Dendritic cell treated with granulocyte-macrophage colony-stimulating factor and Interleukin-4, amounts not matched to agents 40 ng/mL and 50 ng/mL, for 4 days (primary cell): ENCODE measurements at regions not wholly inside any gene's neighbourhood (a gene's known extent, or its start where the extent isn't known, plus 50 kb on each side); places are given as distances from the start of the nearest gene placed in this dataset.

Source experiments
- H3K27ac Mint-ChIP-seq: one replicate; pipeline ENCODE4 v1.8.0; 2022; ENCODE audit warnings: mild to moderate bottlenecking, mixed read lengths
- H3K27me3 Mint-ChIP-seq: one replicate; pipeline ENCODE4 v1.8.0; 2022; ENCODE audit warnings: mild to moderate bottlenecking, mixed read lengths
- H3K36me3 Mint-ChIP-seq: one replicate; pipeline ENCODE4 v1.8.0; 2022; ENCODE audit warnings: low read depth, mixed read lengths
- H3K4me1 Mint-ChIP-seq: one replicate; pipeline ENCODE4 v1.8.0; 2022; ENCODE audit warnings: low read depth, mixed read lengths
- H3K4me3 Mint-ChIP-seq: one replicate; pipeline ENCODE4 v1.8.0; 2022; ENCODE audit warnings: mild to moderate bottlenecking, moderate library complexity, mixed read lengths
- H3K9me3 Mint-ChIP-seq: one replicate; pipeline ENCODE4 v1.8.0; 2022; ENCODE audit warnings: mixed read lengths
- intact Hi-C: fragments of 100-400 bp; cut with micrococcal nuclease; formaldehyde crosslinking; loops from one replicate; pipeline ENCODE4 v1.15.0; 2022

DNA sequence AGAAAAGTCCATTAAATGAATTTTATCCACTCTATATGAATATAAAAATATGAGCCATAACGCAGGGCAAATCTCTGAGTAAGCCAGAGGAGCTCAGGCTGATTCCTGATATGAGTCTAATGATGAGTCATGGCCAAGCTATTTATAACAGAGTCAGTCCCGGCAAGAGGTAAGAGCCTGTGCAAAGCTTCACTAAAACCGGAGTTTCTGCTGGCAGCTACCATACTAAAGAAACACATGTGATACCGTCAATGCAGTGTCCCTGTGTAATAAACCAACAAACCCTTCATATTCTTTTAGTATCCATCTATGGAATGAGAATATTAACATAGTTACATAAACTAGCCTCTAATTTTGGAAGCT is 319.4 kb downstream of the KCNC2 start:
- H3K27me3 Mint-ChIP-seq, result no peaks in the 10 kb centered on the region
- no peak overlapping the region for H3K4me3 Mint-ChIP-seq
- H3K27ac Mint-ChIP-seq, result no peak overlapping the region
- H3K9me3 Mint-ChIP-seq, result no peaks in the 10 kb centered on the region
- intact Hi-C loops, result no loop called here
- H3K36me3 Mint-ChIP-seq, result no peaks in the 10 kb centered on the region
- H3K4me1 Mint-ChIP-seq, result no peaks in the 10 kb centered on the region

DNA sequence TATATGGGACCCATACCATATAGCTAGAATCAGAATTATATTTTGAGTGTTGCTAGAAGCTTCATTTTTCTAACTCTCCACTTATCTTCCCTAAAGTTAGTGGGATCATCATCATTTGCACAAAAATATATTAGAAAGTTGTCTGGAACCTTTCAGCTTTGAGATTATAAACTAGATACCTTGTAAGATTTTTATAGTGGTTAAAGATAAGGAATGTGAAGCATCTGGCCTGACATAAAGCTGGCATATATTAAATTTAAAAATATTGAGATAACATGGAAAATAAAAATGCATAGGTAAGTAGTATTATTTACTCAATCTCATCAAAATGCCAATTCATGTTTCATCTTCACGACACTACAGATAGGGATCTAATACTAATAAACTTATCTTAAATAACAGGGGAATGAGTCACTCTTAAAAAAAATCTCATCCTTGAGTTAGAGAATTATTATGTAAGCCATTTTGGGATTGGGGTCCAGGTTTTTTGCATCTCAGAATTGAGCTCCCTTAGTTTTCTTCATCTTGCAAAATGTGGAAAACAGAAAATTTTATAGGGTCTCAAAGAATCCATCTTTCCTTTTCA is 318.5 kb downstream of the KCNC2 start:
- H3K4me1 Mint-ChIP-seq, result no peaks in the 10 kb centered on the region
- intact Hi-C loops, result no loop called here
- H3K27ac Mint-ChIP-seq, result no peak overlapping the region
- H3K27me3 Mint-ChIP-seq, result no peaks in the 10 kb centered on the region
- H3K4me3 Mint-ChIP-seq, result no peak overlapping the region
- H3K9me3 Mint-ChIP-seq, result no peaks in the 10 kb centered on the region
- no peaks in the 10 kb centered on the region for H3K36me3 Mint-ChIP-seq

DNA sequence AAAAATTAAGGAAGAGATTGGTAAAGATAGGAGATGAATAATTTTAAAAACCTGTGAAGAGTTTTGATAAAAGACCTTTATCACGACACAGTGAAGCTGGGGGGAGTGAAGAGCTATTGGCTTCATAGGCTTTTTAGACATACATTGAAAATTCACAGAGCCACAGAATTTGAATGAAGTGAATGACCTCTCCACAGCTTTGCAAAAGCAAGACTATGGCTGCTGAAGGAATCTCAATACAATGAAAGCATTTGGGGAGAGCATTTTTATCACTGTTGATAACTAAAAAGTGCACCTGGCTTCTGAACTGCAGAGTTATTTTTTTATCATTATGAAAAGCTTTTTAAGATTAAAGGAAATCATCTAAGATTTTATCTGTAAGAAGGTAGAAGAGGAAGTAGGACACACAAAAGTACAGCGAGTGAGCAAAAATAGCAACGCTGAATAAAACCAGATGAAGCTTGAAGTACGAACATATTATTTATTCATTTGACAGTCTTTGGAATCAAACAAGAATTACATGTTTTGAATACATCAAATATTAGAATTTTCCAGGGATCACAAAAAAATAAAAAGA is 317.5 kb downstream of the KCNC2 start:
- intact Hi-C loops, result no loop called here
- H3K27me3 Mint-ChIP-seq, result no peaks in the 10 kb centered on the region
- no peaks in the 10 kb centered on the region for H3K36me3 Mint-ChIP-seq
- no peak overlapping the region for H3K4me3 Mint-ChIP-seq
- no peaks in the 10 kb centered on the region for H3K4me1 Mint-ChIP-seq
- no peak overlapping the region for H3K27ac Mint-ChIP-seq
- no peaks in the 10 kb centered on the region for H3K9me3 Mint-ChIP-seq

DNA sequence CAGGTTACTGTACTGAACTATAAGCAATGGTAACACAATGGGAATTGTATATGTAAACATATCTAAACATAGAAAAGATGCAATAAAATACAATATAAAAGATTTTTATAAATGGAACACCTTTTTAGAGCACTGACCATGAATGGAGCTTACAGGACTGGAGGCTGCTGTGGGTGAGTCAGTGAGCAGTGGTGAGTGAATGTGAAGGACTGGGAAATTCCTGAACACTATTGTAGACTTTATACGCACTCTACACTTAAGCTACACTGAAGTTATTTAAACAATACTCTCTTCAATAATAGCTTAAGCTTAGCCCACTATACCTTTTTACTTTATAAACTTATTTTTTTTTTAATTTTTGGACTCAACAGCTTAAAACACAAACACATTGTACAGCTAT is 313.5 kb downstream of the KCNC2 start:
- no peaks in the 10 kb centered on the region for H3K27me3 Mint-ChIP-seq
- no peaks in the 10 kb centered on the region for H3K9me3 Mint-ChIP-seq
- no peaks in the 10 kb centered on the region for H3K4me1 Mint-ChIP-seq
- H3K36me3 Mint-ChIP-seq, result no peaks in the 10 kb centered on the region
- intact Hi-C loops, result no loop called here
- H3K27ac Mint-ChIP-seq, result no peak overlapping the region
- H3K4me3 Mint-ChIP-seq, result no peak overlapping the region

DNA sequence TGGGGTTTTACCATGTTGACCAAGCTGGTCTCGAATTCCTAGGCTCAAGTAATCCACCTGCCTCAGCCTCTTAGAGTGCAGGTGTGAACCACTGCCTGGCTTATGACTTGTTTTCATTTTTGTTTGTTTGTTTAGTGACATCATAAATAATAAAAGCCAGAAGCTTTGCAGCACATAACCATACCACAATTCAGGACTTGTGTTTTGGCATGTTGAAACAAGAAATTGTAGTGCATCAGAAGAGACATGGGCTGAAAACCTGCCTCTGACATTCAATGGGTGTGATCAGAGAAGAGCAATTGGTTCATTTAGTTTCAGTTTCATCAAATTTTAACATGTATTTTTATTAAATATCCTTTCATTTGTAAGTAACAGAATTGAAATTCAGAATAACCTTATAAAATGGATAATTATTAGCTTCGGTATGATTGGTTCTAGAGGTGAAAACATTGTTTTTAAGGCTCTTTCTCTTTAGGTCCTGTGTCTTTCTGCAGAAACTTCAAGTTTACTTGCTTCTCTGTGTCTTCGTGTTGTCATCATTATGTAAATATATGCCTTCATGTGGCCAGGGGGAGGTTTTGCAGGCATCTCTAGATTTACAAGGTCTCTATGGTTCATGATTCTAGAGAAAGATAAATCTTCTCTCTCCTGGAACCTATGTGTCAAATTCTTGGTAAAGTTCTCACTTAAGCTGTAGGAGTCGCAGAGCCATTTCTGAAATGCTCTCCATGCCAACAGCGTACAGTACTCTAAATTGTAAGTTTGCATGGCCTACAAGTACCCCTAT is 312.0 kb downstream of the KCNC2 start:
- intact Hi-C loops, result no loop called here
- H3K27ac Mint-ChIP-seq, result no peak overlapping the region
- no peak overlapping the region for H3K4me3 Mint-ChIP-seq
- no peaks in the 10 kb centered on the region for H3K4me1 Mint-ChIP-seq
- H3K36me3 Mint-ChIP-seq, result no peaks in the 10 kb centered on the region
- no peaks in the 10 kb centered on the region for H3K9me3 Mint-ChIP-seq
- H3K27me3 Mint-ChIP-seq, result no peaks in the 10 kb centered on the region

DNA sequence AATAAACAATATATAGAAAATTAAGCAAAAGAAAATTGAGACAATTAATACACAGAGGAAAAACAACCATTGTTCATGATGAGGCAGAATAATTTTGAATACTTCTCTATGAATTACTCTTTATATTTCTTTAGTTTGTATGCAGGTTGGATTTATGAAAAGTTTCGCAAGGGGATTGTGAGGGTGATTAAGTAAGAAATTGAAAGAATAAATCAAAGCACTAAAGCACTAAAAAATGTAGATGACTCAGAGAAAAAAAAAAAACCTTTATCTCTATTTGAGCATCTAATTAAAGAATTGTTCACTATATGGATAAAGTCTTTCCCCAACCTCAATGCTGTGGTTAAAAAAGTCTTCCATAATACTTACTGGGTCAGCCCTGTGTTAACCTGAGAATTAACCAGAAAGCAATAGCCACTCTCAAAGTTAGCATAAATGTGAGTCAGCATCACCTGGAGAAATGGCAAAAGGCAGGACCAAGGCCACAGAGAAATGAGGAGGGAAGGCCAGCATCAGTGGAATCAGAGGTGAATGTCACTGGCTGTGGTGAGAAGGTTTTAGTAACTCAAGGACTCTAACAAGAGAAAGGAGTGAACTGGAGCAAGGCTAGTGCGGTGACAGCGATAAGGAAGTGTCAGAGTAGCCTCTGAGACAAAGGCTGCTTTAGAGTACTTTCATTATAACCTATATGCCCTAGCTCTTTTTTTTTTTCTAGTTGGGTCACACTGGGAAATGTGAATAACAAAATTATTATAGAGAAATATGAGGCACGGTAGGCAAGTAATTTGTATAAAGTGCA is 310.4 kb downstream of the KCNC2 start:
- intact Hi-C loops, result no loop called here
- Mint-ChIP-seq H3K27ac (no peak overlapping the region), H3K9me3 (no peaks in the 10 kb centered on the region), H3K4me1 (no peaks in the 10 kb centered on the region), H3K36me3 (no peaks in the 10 kb centered on the region), H3K27me3 (no peaks in the 10 kb centered on the region), H3K4me3 (no peak overlapping the region)

DNA sequence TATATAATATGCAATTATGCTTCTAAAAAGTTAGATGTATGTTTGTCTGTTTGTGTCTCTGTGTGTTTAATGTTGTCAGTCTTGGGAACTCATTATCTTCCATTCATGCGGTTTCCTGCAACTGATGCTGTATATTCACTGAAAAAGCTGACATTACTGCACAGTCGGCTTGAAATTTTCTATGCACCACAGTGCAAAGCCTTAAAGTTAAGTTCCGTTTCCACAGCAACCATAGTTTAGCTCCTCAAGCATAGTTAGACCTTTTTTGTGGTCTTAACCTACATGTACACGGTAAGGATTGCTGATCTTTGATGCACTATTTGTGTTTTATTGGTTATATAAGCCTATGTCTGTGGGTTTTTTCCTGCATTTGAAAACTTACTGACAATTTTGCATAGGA is 309.4 kb downstream of the KCNC2 start:
- H3K27ac Mint-ChIP-seq, result no peak overlapping the region
- intact Hi-C loops, result no loop called here
- H3K36me3 Mint-ChIP-seq, result no peaks in the 10 kb centered on the region
- no peaks in the 10 kb centered on the region for H3K9me3 Mint-ChIP-seq
- no peak overlapping the region for H3K4me3 Mint-ChIP-seq
- no peaks in the 10 kb centered on the region for H3K4me1 Mint-ChIP-seq
- H3K27me3 Mint-ChIP-seq, result no peaks in the 10 kb centered on the region

DNA sequence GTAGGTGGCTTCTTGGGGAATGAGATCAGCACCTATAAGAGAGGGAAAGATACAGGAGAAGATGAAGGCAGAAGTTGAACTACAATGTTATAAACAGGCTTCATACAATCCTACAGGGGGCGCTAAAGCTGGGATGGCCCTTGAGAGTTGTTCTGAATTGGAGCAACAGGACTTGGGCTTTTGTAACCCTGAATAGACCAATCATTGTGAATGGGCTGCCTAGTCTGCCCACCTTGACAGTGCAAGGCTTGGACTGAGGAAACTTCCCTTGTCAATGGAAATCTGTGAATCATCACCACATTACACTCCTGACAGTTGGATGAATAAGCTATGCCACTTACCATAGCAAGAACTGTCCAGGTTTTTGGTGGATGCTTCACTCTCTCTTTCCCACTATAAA is 306.1 kb downstream of the KCNC2 start:
- intact Hi-C loops, result no loop called here
- H3K4me3 Mint-ChIP-seq, result no peak overlapping the region
- no peaks in the 10 kb centered on the region for H3K36me3 Mint-ChIP-seq
- H3K27me3 Mint-ChIP-seq, result no peaks in the 10 kb centered on the region
- H3K9me3 Mint-ChIP-seq, result no peaks in the 10 kb centered on the region
- H3K4me1 Mint-ChIP-seq, result no peaks in the 10 kb centered on the region
- H3K27ac Mint-ChIP-seq, result no peak overlapping the region

DNA sequence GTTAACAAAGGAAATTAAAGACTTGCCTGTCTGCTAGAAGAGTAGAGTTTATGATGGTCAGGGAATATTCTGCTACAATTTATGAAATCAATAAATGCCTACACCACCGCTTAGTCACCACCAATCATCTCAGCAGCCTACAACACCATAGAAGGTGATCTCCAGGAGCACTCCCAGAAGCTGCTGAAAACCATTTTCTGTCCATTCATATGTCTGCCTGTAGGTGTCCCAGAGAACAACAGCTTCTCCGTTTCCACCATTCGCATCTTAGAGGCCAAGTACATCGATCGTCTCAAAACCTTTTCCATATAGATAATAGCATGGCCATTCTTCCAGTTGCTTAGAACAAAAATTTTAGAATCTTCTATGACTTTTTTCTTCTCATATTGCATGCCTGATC is 303.4 kb downstream of the KCNC2 start:
- intact Hi-C loops, result no loop called here
- no peaks in the 10 kb centered on the region for H3K36me3 Mint-ChIP-seq
- no peaks in the 10 kb centered on the region for H3K9me3 Mint-ChIP-seq
- H3K27me3 Mint-ChIP-seq, result no peaks in the 10 kb centered on the region
- no peak overlapping the region for H3K4me3 Mint-ChIP-seq
- no peak overlapping the region for H3K27ac Mint-ChIP-seq
- no peaks in the 10 kb centered on the region for H3K4me1 Mint-ChIP-seq

DNA sequence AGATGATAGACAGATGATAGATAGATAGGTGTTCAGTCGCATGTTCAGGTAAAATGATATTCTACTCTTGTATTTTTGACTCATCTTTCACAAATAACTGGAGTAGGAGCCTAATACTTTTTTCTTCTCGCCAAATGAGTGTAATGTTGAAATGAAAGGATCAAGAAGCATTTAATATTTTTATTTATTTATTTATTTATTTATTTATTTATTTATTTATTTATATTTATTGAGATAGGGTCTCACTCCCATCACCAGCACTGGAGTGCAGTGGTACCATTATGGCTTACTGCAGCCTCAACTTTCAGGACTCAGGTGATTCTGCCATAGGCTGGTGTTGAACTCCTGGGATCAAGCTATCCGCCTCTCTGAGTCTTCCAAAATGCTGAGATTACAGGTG is 298.8 kb downstream of the KCNC2 start:
- Mint-ChIP-seq H3K27ac (no peak overlapping the region), H3K4me1 (no peaks in the 10 kb centered on the region), H3K4me3 (no peak overlapping the region), H3K27me3 (no peaks in the 10 kb centered on the region), H3K9me3 (no peaks in the 10 kb centered on the region), H3K36me3 (no peaks in the 10 kb centered on the region)
- intact Hi-C loops, result no loop called here

DNA sequence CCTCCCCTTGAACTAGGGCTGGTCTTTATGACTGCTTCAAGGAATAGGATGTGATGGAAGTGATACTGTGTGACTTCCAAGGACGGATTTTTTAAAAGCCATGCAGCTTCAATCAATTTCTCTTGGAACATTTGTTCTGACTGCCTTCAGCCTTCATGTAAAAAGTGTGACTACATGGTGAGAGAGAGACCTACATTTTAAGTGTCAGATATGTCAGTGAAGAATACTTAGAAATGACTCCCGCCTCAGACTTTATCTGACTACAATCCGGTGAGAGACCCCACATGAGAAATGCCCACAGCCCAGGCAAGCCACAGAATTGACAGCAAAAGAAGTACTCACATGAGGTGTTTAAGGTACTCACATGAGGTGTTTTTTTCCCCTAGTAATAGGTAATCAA is 295.3 kb downstream of the KCNC2 start:
- Mint-ChIP-seq H3K27ac (no peak overlapping the region), H3K36me3 (no peaks in the 10 kb centered on the region)

DNA sequence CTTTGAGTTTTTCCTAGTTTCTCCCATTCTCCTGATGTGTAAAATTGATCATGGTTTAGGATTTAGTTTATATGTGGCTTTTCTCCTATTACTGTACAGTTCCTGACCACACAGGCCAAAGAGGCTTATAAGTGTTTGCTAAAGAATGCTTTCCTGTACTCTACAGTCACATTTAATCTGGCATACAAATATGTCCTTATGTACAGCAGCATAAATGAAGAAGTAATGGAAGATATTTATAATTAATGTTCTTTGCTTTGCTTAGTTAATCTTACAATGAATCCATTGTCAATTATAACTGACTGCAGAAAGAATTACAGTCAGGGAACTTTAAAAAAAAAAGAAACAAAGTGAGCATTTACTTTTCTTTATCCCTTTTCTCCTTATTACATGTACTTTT is 293.9 kb downstream of the KCNC2 start:
- no peaks in the 10 kb centered on the region for H3K9me3 Mint-ChIP-seq
- no peaks in the 10 kb centered on the region for H3K27me3 Mint-ChIP-seq
- H3K27ac Mint-ChIP-seq, result no peak overlapping the region
- H3K4me3 Mint-ChIP-seq, result no peak overlapping the region
- intact Hi-C loops, result no loop called here
- no peaks in the 10 kb centered on the region for H3K4me1 Mint-ChIP-seq
- no peaks in the 10 kb centered on the region for H3K36me3 Mint-ChIP-seq

More for the DNA sequence above, 295.3 kb downstream of the KCNC2 start:
- no peaks in the 10 kb centered on the region for H3K27me3 Mint-ChIP-seq
- no peak overlapping the region for H3K4me3 Mint-ChIP-seq
- H3K9me3 Mint-ChIP-seq, result no peaks in the 10 kb centered on the region
- no peaks in the 10 kb centered on the region for H3K4me1 Mint-ChIP-seq
- intact Hi-C loops, result no loop called here

DNA sequence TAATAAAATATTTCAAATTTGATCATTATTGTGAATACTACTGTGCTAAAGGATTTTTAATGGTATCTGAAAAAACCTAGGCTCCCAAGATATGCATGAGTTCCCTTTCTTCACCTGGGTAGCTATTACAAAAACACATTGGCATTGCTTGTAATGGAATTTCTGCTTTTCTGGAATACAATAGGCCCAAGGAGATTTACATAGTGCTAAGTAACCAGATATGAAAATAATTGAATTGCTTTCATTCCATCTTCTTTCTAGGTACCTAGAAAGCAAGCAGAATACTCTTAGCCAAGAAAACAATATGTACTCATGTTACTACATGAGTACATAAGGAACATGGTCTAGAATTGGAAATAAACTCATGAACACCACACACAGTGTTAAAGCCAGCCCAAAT is 291.9 kb downstream of the KCNC2 start:
- no peak overlapping the region for H3K27ac Mint-ChIP-seq
- H3K36me3 Mint-ChIP-seq, result no peaks in the 10 kb centered on the region
- intact Hi-C loops, result no loop called here
- H3K9me3 Mint-ChIP-seq, result peaks cover 17% of the 10 kb centered on the region
- no peaks in the 10 kb centered on the region for H3K4me1 Mint-ChIP-seq
- no peak overlapping the region for H3K4me3 Mint-ChIP-seq
- no peaks in the 10 kb centered on the region for H3K27me3 Mint-ChIP-seq

DNA sequence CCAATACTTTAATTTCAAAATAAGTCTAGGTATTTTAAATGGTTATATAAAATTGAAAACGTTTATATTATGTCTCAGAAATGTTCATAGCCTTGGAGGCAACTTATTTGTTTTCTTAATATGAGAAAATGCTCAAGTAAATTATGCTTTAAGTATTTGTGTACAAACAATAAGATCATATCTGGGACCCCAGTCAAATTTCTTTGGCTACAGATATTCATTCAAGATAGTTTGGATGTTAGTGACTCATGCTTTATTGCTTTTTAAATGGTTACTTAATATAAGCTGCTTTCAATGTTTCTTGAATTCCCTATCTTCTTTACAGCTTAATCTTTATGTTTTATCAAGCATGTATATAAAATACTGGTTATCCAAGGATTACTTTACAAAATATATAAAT is 291.3 kb downstream of the KCNC2 start:
- Mint-ChIP-seq H3K4me1 (no peaks in the 10 kb centered on the region), H3K4me3 (no peak overlapping the region), H3K36me3 (no peaks in the 10 kb centered on the region), H3K27ac (no peak overlapping the region), H3K27me3 (no peaks in the 10 kb centered on the region), H3K9me3 (peaks cover 22% of the 10 kb centered on the region)
- intact Hi-C loops, result no loop called here
